Dedifferentiated amniotic fluid mesenchymal stem cell (primary cell): ENCODE measurements at regions not wholly inside any gene's neighbourhood (a gene's known extent, or its start where the extent isn't known, plus 50 kb on each side); places are given as distances from the start of the nearest gene placed in this dataset.

Experiments
- DNase-seq: peaks from one replicate; pipeline ENCODE4 v3.0.0-alpha.2; 2016; ENCODE audit errors: extremely low spot score

GRCh38 chr11:105553025-105553424 is 56.8 kb upstream of the GRIA4 start:
- DNase-seq: no peak

GRCh38 chr11:105548359-105548758 is 61.5 kb upstream of the GRIA4 start:
- DNase-seq: no peak

GRCh38 chr11:105538588-105538987 is 71.3 kb upstream of the GRIA4 start:
- no peak for DNase-seq

- no peak for DNase-seq
These were observed 72.3 kb upstream of the GRIA4 start for GRCh38 chr11:105537531-105537930.

- DNase-seq: no peak
These were observed 85.6 kb upstream of the GRIA4 start for GRCh38 chr11:105524286-105524685.

- no peak for DNase-seq
These were observed 89.0 kb upstream of the GRIA4 start for GRCh38 chr11:105520706-105521345.

- no peak for DNase-seq
These were observed 102.2 kb upstream of the GRIA4 start for GRCh38 chr11:105507496-105508254.

- DNase-seq: no peak
These were observed 117.9 kb upstream of the GRIA4 start for GRCh38 chr11:105492010-105492409.

- DNase-seq: no peak
These were observed 118.5 kb upstream of the GRIA4 start for GRCh38 chr11:105491394-105491793.

GRCh38 chr11:105490333-105490732 is 119.5 kb upstream of the GRIA4 start:
- no peak for DNase-seq

- no peak for DNase-seq
These were observed 120.4 kb upstream of the GRIA4 start for GRCh38 chr11:105489446-105489845.

GRCh38 chr11:105486929-105487328 is 122.9 kb upstream of the GRIA4 start:
- no peak for DNase-seq

GRCh38 chr11:105469931-105470330 is 139.9 kb upstream of the GRIA4 start:
- DNase-seq: no peak

GRCh38 chr11:105468154-105468553 is 141.7 kb upstream of the GRIA4 start:
- no peak for DNase-seq

GRCh38 chr11:105466582-105467228 is 143.2 kb upstream of the GRIA4 start:
- DNase-seq: no peak

GRCh38 chr11:105458071-105458470 is 151.8 kb upstream of the GRIA4 start:
- no peak for DNase-seq

GRCh38 chr11:105456950-105457349 is 152.9 kb upstream of the GRIA4 start:
- DNase-seq: no peak

- DNase-seq: no peak
These were observed 160.7 kb upstream of the GRIA4 start for GRCh38 chr11:105449100-105449734.

GRCh38 chr11:105448703-105449079 is 161.2 kb upstream of the GRIA4 start:
- DNase-seq: no peak

- DNase-seq: no peak
These were observed 161.8 kb upstream of the GRIA4 start for GRCh38 chr11:105447936-105448702.

GRCh38 chr11:105443623-105444022 is 166.2 kb upstream of the GRIA4 start:
- DNase-seq: no peak
